NCI-H2081 treated with DMSO at 0.1 percent for 48 hours (cell line): ENCODE measurements at regions not wholly inside any gene's neighbourhood (a gene's known extent, or its start where the extent isn't known, plus 50 kb on each side); places are given as distances from the start of the nearest gene placed in this dataset.
"Not testable (repeated sequence)": the region's sequence is repeated elsewhere in the genome, so short reads cannot be mapped to it uniquely, and the experiment has no call there.

Experiments
- DNase-seq: peaks from one replicate; lab custom pipeline; 2025; lab: John Stamatoyannopoulos, UW

DNA sequence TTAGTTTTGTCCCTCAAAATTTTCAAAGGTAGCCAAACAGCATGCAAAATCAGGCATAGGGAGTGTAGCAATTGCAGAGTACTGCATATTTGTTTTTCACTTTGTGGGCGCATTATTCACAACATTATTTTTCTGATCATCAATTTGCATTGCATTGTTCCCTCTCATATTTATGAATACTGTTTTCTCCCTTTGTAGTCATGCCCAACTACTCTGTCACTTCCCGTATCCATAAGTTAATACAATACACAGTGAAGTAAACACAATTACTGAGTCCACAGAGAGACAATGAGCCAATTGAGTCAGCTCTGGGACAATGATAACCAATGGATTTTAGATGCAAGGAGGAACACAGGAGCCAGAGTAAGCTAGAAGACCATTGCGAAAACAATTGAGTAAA is 944.0 kb upstream of the ADGRL4 start:
- no peak for DNase-seq

DNA sequence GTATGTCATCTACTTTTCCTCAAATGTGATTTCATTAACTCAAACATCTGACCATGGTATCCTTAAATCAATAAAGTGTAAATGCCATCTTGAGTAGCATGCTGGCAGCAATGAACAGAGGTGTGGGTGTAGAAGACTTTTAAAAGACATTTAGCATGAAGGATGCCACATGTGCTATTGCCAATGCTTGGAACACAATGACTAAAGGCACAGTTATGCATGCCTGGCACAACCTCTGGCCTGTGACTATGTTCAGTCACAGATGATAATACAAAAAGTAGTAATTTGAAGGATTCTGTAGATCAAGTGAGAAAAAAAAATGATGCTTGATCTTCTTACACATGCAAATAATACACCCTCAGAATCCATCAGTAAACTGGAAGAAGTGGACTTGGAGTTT is 938.9 kb upstream of the ADGRL4 start:
- no peak for DNase-seq

DNA sequence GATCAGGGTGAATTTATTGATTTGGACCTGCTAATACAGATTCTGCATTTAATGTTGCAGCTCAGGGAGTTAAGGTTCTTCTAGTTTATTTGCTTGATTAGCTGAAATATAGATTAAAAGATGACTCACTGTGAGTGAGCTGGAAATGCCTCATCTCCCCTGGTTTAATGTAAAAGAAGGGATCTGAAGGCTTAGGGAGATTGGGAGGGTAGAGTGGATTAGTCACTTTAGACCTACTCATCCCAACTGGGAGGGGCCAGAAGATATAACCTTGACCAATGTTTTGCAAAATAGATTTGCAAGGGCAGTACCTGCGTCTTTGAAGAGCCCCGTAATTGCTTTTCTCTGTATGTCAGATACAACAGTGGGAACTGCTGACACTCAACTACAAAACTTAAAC is 922.8 kb upstream of the ADGRL4 start:
- no peak for DNase-seq

DNA sequence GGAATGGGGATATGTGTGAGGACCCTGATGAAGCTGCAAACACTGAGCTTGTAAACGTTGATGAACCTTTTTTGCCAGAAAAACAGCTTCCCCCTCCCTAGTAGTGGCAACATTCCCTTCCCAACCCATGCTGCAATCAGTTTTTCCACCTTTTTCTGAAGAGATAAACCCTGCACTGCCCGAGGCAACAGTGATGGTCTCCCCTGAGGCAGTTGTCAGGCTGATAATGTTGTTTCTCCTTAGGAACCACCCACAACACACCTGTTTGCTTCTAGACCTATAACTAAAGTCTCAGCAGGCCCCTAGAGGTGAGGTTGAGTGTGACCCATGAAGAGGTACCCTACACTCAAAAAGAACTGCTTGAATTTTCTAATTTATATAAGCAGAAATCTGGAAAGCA is 922.4 kb upstream of the ADGRL4 start:
- DNase-seq, result no peak

DNA sequence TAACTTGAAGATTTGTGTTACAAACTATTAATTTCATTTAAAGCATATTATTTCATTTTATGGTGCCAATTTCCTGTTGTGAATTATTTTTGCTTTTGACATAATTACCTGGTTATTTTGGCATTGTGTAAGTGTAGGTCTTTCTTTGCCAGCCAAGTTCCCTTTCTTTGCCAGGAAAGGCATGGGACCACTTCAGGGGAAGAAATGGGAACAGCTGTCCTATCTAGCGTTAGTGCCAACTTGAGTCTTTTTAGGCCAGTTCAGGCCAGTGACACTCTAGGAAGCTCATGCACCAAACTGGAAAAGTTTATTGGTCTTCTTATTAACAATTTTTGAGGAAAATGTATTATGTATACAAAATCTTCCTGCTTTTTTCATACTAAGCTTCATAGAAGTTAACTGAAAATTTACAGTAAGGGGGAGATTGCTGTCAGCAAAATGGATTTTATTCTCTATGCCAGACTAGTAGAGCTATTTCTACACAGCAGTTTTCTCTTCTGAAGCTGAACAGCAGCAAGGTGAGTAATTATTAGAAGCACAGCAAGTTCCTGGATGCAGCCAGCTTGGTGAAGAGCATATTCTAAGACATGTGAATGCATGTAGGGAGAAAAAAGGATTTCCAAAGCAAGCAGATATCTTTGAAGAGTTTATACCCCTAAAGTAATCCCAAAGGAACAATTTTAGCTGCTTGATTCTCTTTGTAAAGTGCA is 914.6 kb upstream of the ADGRL4 start:
- no peak for DNase-seq

DNA sequence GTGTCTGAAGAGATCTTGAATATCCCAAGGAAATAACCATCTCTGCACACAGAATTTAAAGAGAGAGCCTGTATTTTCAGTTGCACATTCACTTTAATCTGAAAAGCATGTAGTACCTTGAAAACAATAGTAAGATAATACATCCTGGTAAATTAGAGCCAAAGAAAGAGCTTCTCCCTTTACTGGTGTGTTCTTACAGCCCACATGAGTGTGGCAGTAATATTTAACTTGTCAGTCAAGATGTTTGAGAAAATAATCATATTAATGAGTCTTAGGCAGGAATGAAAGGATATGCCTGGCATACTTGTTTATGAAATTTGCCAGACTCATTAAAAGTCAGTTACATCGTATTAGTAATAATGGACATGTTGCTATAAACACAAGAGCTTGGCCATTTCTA is 908.4 kb upstream of the ADGRL4 start:
- no peak for DNase-seq

DNA sequence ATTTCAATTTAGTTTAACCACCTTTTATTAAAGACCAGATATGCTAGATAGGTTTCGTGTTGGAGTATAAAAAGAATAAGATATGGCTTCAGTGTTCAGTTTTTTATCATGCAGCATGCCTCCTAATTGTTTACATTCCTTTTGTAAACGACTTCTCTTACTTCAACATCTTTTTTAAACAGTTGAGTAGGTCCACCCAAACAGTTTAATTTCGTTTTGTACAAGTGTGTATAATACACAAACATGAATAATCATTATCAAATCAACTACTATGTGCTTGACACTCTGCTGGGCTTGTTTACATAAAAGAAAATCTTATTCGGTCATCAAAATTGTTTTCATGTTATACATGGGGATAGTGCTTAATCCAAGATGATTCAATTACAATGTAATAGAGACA is 906.3 kb upstream of the ADGRL4 start:
- DNase-seq, result no peak

DNA sequence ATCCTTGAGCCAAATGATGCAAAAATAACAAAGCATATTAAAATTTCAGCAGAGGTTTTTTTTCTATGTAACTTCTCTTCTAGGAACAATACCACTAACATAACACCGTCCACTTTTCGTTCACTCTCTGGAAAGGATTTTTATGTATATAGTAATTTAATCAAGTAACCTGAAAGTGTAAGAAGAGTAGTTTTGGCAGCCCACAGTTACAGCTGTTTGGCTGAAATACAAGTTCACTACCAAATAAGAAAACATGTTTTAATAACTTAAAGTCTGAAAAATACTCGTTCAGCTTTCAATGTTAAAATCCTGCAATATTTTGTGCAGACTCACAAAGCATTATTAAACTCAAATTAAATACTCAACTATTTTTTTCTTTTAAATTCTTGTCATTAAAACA is 896.8 kb upstream of the ADGRL4 start:
- no peak for DNase-seq

DNA sequence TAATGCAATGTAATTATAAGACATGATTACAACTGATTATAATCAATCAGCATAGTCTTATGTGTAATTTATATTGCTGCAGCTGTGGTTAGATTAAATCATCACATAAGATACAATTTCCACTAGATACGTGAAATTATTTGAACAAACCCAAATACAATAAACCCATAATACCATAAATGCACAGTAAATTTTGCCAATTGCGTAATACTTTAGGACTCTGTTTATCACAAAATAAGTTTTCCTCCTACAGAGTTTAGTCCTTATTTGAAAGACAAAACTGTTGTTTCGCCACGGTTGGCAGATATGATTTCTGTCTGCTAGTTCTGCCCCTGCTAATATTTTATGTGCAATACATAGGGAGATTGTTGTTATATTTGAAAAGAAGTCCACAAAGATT is 895.9 kb upstream of the ADGRL4 start:
- DNase-seq, result no peak

DNA sequence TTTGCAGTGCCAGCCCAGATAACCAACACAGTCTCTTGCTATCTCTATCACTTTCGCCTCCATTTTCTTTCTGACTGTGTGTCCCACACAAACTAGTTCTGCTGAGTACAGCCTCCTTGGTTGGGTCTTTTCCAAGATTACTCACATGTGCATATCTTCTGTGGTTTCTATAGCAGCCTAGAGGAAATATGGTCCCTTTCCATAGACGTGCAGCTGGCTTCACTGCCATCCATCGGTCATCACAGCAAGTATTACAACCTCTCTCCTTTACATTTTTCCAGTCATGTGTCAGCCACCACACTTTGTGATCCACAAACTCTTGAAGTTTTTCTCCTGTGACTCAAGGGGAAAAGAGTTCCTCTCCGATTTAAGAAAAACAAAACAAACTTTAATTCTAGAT is 893.4 kb upstream of the ADGRL4 start:
- DNase-seq, result no peak

DNA sequence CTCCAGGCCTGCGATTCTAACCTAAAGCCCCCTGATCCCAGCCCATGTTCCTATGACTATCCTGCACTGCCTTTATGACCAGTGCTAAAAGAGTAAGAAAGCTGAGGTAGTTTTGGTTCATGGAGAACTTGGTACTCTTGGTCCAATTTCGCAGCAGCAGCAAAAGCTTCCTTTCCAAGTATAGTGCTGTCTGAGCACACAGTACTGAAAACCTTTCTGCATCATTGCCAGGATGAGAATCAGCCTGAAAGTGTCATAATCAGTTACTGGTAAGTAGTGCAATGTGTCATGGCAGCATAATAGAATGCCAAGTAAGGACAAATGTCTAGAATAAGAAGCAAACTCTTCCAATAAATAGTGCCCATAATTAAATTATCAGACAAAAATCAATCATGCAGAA is 889.6 kb upstream of the ADGRL4 start:
- DNase-seq, result no peak

DNA sequence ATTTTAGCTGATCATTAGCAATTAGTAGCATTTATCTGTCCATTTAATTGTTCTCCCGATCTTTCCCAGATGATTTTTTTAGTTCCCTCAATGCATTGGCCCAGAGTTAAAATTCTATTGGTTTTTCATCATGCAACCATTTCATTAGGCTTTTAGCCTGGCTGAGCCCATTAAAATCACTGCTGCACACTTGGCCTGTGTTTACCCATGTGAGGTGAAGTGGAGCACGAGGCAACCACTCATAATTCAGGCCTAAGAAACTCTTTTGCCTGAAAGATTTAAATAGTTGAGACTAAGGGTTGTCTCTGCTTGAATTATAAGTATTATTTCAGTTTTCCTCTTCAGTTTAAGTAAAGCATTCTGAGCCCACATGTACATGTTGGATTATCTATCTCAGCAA is 889.0 kb upstream of the ADGRL4 start:
- no peak for DNase-seq

DNA sequence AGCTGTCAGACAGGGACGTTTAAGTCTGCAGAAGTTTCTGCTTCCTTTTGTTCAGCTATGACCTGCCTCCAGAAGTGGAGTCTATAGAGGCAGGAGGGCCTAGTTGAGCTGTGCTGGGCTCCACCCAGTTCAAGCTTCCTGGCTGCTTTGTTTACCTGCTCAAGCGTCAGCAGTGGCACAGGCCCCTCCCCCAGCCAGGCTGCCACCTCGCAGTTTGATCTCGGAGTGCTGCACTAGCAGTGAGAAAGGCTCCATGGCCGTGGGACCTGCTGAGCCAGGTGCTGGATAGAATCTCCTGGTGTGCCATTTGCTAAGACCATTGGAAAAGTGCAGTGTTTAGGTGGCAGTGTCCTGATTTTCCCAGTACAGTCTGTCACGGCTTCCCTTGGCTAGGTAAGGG is 887.6 kb upstream of the ADGRL4 start:
- DNase-seq, result not testable (repeated sequence)

DNA sequence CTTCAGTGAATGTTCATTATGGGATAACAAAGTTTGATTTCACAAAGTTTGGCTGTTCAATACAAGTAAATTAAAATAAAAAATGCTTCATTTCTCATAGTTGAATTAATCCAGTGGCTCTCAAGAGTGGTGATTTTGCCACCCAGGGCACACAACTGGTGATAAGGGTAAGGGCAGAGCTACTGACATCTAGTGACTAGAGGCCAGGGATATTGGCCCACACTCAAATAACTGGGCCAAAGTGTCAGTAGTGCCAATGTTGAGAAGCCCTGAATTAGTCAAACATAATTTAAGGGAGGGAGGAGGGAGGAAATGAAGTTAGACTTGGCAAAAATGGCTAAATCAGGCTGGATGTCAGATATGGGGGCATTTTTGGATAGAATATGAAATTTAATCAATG is 880.5 kb upstream of the ADGRL4 start:
- no peak for DNase-seq

DNA sequence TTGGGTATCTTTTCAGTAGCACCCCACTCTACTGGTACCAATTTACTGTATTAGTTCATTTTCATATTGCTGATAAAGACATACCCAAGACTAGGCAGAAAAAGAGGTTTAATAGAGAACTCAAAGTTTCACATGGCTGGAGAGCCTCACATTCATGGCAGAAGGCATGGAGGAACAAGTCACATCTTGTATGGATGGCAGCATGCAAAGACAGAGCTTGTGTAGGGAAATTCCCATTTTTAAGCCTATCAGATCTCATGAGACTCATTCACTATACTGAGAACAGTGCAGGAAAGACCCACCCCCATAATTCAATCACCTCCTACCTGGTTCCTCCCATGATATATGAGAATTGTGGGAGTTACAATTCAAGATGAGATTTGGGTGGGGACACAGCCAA is 878.6 kb upstream of the ADGRL4 start:
- DNase-seq, result no peak

DNA sequence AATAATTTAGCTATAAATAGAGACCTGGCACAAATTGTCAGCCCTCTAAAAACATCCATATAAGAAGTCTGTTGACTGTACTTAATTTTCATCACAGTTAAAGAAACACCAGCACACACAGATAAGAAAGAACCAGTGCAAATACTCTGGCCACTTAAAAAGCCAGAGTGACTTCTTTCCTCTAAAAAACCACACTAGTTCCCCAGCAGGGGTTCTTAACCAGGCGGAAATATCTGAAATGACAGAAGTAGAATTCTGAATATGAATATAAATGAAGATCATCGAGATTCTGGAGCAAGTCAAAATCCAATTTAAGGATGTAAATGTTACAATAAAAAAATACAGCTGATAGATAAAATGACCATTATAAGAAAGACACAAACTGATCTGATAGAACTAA is 870.6 kb upstream of the ADGRL4 start:
- no peak for DNase-seq

DNA sequence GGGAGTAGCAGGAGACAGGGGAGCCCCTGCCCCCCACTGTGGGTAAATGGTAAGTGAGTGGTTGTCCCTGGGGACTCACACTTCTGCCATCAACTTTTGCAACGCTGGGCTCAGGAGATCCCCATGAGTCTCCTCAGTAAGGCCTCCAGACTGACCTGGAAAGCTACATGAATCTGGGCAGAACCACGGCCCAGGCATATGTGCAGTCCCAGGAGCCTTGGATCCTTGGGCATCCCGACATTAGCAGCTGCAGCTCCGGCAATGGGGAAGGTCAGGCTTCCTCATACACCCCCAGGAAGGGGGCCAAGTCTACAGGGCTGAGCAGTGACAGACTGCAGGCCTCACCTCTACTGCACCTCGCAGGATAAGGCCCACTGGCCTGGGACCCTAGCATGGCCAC is 868.7 kb upstream of the ADGRL4 start:
- no peak for DNase-seq

DNA sequence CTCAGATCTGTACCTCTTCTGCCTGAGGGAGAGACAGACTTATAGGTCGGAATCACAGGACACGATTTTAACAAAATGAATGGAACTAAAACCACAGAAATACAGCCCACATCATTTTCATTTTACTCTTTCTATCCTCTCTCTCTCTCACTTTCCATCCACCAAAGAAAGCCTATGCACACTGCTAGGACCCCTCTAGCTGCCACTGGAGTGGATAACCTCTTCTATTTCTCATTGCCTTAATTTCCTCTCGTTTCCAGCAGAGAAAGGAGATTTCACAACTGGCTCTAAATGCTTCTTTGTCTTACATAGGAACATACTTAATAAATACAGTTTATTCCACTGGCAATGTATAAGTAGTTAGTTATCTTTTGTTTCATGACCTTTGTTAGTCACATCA is 867.8 kb upstream of the ADGRL4 start:
- DNase-seq, result no peak

DNA sequence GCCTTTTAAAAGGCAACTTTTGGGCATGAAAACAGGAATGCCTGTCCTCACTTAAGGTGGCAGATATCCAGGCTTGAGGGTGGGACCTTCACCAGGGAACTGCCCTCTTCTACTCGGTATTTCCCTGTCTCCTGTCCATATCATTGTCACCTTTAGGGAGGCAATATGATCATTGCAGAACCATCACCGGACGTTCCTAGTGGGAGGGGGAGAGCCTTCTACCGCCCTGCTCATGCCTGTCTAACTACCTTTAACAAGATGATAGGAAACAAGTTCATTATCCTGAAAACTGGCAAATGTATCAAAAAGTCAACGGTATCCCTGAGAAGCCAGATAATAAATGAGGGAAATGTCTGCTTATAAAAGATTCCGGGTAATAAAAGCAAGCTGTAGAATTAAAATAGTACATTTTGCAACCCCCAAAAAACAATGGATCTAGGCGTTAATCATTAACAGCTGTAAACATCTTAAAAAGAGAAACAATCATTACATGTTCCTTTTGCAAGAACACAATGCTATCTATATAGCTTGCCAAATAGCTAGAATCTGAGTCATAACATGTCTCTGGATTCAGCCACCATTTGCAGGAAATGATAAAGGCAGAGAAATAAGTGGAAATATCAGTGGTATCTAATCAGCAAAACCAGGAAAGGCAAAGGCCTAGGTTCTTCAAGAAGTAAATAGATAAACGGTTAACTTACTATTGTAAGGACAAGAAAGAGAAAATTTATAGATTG is 852.9 kb upstream of the ADGRL4 start:
- no peak for DNase-seq

DNA sequence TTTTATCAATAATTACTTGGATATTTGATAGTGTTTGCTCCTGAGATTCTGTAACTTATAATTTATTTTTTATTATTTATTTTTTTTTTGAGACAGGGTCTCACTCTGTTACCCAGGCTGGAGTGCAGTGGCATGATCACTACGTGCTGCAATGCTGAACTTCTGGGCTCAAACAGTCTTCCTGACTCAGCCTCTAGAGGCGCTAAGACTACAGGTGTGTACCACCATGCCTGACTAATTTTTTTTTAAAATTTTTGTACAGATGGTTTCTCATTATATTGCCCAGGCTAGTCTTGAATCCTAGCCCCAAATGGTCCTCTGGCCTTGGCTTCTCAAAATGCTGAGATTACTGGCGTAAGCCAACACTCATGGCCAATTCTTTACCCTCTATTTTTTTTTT is 845.5 kb upstream of the ADGRL4 start:
- no peak for DNase-seq

DNA sequence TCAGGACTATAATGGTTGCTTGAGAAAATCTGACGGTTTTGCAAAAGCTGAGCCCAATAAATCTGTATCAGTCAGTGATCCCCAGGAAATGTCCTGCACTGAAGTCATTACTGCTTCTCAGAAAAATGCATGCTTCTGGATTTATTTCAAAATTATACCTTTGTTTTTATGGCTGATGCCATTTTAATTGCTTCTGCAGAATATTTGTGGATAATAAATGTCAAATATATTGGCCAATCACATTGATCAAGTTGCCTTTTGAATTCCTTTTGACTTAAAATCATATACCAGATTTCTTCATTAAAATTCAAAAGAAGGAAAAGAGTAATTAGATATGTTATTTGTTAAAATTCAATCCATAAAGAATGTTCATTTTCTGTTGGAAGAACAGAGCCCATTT is 842.9 kb upstream of the ADGRL4 start:
- DNase-seq, result no peak

DNA sequence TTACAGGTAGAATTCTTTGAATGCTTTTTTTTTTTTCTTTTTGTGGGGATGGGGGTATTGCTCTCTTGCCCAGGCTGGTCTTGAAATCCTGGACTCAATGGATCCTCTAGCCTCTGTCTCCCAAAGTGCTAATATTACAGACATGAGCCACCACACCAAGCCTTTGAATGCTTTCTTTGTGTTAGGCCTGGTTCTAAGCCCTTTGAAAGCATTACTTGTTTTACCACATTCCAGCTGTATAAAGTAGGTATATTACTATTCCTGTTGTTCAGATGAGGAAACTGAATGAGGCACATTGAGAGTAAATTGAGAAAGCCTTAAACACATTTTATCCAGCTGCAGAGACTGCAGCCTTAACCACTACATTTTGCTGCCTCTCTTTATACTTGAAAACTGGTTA is 841.8 kb upstream of the ADGRL4 start:
- no peak for DNase-seq

DNA sequence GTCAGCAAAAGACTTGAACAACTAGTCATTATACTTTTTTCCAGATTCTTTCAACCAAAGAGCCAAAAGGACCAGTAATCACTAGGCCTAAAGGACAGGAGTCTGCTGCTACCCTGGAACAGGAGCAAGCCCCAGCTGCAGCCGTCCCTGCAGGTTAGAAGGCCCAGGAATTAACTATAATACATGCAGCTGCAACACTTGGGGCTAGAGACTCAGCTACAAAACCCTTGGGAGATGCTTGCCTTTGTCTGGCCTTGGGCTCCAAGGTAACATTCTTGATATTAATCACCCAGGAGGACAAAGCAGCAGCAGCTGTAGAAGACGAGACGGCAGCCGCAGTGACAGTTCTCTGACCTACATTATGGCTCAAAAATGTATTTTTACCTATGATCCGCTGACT is 841.2 kb upstream of the ADGRL4 start:
- DNase-seq, result no peak

DNA sequence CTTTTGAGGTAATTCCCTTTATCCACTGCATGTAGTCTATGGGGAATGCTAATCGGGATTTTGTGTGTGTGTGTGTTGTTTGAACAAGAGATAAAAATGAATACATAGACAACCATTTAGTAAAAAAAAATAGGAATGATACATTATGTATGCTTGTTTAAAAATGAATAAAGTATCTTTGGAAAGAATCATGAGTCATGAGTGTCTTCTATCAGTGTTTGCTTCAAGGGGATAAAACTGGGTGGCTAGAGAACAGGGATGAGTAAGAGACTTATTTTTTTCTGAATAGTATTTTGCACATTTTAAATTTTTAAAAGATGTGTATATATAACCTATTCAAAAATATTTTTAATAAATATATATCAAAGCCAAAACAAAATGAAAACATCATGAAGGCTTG is 839.4 kb upstream of the ADGRL4 start:
- DNase-seq, result no peak
